Heart right ventricle (tissue), 16 donors: ENCODE measurements at regions not wholly inside any gene's neighbourhood (a gene's known extent, or its start where the extent isn't known, plus 50 kb on each side); places are given as distances from the start of the nearest gene placed in this dataset.

Source experiments
- ATAC-seq, 8 donors: fragments of 200-7000 bp; cut with Tn5 transposase; one replicate each; pipeline ENCODE4 v1.9.1; 2020; ENCODE audit warnings: mild to moderate bottlenecking in 8 of 8, moderate library complexity in 8 of 8, moderate number of reproducible peaks in 1 of 8
- DNase-seq, 2 donors: peaks; one replicate each; pipeline ENCODE4 v3.0.0-alpha.2; 2020
- H3K27ac ChIP-seq, 10 donors: fragments of 200-600 bp; sonication (generic) in 2 of 10; one replicate each; pipeline versions ENCODE4 v1.5.0 to v1.8.0; 2020 to 2022; ENCODE audit warnings: mild to moderate bottlenecking in 3 of 10
- H3K27me3 ChIP-seq, 7 donors: fragments of 200-600 bp; one replicate each; pipeline ENCODE4 v1.8.0; 2021 to 2022; ENCODE audit warnings: mild to moderate bottlenecking in 2 of 7
- H3K36me3 ChIP-seq, 9 donors: fragments of 200-600 bp; sonication (generic) in 1 of 9; one replicate each; pipeline versions ENCODE4 v1.5.0 to v1.8.0; 2020 to 2022; ENCODE audit warnings: mild to moderate bottlenecking in 2 of 9
- H3K4me1 ChIP-seq, 9 donors: fragments of 200-600 bp; sonication (generic) in 1 of 9; one replicate each; pipeline versions ENCODE4 v1.5.0 to v1.8.0; 2020 to 2022; ENCODE audit warnings: mild to moderate bottlenecking in 4 of 9
- H3K4me3 ChIP-seq, 10 donors: fragments of 200-600 bp; sonication (generic) in 2 of 10; one replicate each; pipeline versions ENCODE4 v1.5.0 to v1.8.0; 2020 to 2022; ENCODE audit warnings: mild to moderate bottlenecking in 7 of 10, moderate library complexity in 2 of 10
- H3K9me3 ChIP-seq, 11 donors: fragments of 200-600 bp in 10 of 11; sonication (generic) in 2 of 11; one replicate each; pipeline versions ENCODE4 v1.5.0 to v1.8.0; 2013 to 2022; ENCODE audit warnings: mild to moderate bottlenecking in 2 of 11, control low read depth in 1 of 11, moderate library complexity in 1 of 11
- WGBS, 2 donors: extraction: QIAGEN DNeasy Blood & Tissue Kit; methylation state at CpG; one replicate each; pipeline ENCODE4 v1.1.7; 2013; ENCODE audit warnings: inconsistent platforms in 1 of 2; 5-methylcytosine and 5-hydroxymethylcytosine counted together
- intact Hi-C, 10 donors: fragments of 100-400 bp; cut with DNase I; formaldehyde crosslinking; loops; one replicate each; pipeline versions ENCODE4 v1.11.1 to v1.14.2; 2022
- TF ChIP-seq, protein P1 (sequence below), 9 donors: fragments of 200-600 bp; sonication (generic) in 2 of 9; IDR thresholded peaks; one replicate each; pipeline versions ENCODE4 v1.5.0 to v1.8.0; 2021 to 2022; ENCODE audit warnings: antibody characterized with exemption in 9 of 9, mild to moderate bottlenecking in 5 of 9, moderate library complexity in 1 of 9
- donor health status: Arrhythmogenic right ventricular cardiomyopathy.
- donor health status: ischemic (EF 13 %, LVEDD 7.1; RV severe dilation, severe dysfunction).
- donor health status: healthy with polysubstance abuse.
- donor health status: DM: no; HTN: yes; CAD: no.
- donor health status: DM: no; HTN: no; CAD: no.
- donor health status: ischemic (EF 25% LVEDD 6.9; RV normal size, moderate dysfunction).
- donor health status: ischemic (EF 25% LVEDD 5.7; RV mildly dilated, moderate dysfunction).
- donor health status: healthy.
- donor health status: DM: yes; HTN: yes; CAD: no.
- donor health status: Ischemic cardiomyopathy.
- donor health status: ischemic (EF 35%, LVEDD 5.7; RV mildly dilated, moderate dysfunction).
- donor health status: nonischemic (EF 11% LVEDD 7.7; RV severe dilation, severe dysfunction).
- donor health status: DM: yes; HTN: yes; CAD: no.
- donor health status: PGD.
- donor health status: ischemic (EF 29% LVEDD 5.4; RV normal size, mild dysfunction).
- donor health status: nonischemic (EF 23%, LVEDD 6.1; RV moderate dilation, normal function).

DNA sequence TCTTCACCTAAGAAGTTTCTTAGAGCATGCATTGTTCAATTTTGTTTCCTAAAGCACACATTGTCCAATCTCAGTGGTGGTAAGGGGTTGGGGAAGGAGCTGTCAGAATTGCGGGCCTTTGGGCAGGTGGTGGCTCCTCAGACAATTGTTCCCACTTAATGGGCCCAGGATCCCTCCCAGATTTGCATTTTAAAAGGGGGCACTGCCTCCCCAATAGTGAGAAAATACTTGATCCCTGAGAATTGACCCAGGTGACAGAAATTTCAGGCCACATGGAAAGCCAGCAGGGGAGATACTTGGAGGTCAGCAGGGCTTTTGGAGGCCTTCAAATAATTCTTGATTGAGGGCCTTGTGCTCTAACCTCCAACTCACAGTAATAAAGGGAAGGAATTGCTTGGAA lies 217.1 kb downstream of the ZNF674 start:
- WGBS, 2 donors: 56 to 67% methylated on average over 1 of the region's 1 CpG
- H3K4me3 ChIP-seq: no peak overlapping the region
- intact Hi-C loops: no loop called here
- peaks cover 0 to 67% (median 0%) of the 10 kb centered on the region in 7 donors for H3K27me3 ChIP-seq
- peak overlapping the region in 4 of 10 donors; percentile 69 to 72 (median 70) for H3K27ac ChIP-seq
- ATAC-seq (no peak), DNase-seq (no peak)
- H3K4me1 ChIP-seq: peaks cover 0 to 9% (median 0%) of the 10 kb centered on the region in 9 donors
- no peaks in the 10 kb centered on the region for H3K36me3 ChIP-seq
- H3K9me3 ChIP-seq: peaks cover 0 to 7% (median 0%) of the 10 kb centered on the region in 11 donors
- TF ChIP-seq, protein P1, sequence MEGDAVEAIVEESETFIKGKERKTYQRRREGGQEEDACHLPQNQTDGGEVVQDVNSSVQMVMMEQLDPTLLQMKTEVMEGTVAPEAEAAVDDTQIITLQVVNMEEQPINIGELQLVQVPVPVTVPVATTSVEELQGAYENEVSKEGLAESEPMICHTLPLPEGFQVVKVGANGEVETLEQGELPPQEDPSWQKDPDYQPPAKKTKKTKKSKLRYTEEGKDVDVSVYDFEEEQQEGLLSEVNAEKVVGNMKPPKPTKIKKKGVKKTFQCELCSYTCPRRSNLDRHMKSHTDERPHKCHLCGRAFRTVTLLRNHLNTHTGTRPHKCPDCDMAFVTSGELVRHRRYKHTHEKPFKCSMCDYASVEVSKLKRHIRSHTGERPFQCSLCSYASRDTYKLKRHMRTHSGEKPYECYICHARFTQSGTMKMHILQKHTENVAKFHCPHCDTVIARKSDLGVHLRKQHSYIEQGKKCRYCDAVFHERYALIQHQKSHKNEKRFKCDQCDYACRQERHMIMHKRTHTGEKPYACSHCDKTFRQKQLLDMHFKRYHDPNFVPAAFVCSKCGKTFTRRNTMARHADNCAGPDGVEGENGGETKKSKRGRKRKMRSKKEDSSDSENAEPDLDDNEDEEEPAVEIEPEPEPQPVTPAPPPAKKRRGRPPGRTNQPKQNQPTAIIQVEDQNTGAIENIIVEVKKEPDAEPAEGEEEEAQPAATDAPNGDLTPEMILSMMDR (IDR thresholded peaks at IDR 0.05): no peak

DNA sequence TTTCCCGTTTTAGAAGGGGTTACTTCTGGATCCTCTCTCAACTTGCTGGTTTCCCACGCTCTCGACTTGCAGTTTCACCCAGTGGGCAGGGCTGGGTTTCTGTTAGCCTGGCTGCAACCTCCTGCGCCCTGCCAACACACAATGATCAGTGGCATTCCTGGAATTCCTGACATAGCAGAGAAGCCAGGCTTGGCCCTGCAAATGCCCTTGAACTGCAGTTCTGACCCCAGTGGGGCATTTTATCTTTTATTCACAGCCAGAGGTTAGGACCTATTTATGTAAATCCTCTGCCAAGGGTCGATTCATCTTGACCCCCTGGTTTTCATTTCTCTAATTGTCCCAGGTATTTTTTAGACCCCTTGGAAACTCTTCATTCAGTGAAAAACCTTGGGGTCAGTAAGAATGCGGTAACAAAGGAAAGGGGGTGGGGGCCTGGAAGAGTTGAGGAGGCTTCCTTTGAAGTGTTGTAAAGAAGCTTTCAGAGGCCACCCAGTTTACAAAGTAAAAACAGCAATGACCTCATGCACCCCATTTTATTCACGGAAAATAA lies 217.6 kb downstream of the ZNF674 start:
- DNase-seq: peak; percentile 9 to 23
- H3K4me1 ChIP-seq: peaks cover 0 to 9% (median 0%) of the 10 kb centered on the region in 9 donors
- 17 to 21% methylated on average over 7 of the region's 7 CpGs for WGBS, 2 donors
- TF ChIP-seq, protein P1 (IDR thresholded peaks at IDR 0.05): no peak
- intact Hi-C loops: no loop called here
- peaks cover 0 to 62% (median 0%) of the 10 kb centered on the region in 7 donors for H3K27me3 ChIP-seq
- H3K9me3 ChIP-seq: peaks cover 0 to 7% (median 0%) of the 10 kb centered on the region in 11 donors
- H3K27ac ChIP-seq: peak overlapping the region in 6 of 10 donors; percentile 37 to 72 (median 70)
- peak in 7 of 8 donors; percentile 62 to 90 (median 75) for ATAC-seq
- H3K36me3 ChIP-seq: no peaks in the 10 kb centered on the region
- H3K4me3 ChIP-seq: peak overlapping the region in 8 of 10 donors; percentile 5 to 42 (median 36)

DNA sequence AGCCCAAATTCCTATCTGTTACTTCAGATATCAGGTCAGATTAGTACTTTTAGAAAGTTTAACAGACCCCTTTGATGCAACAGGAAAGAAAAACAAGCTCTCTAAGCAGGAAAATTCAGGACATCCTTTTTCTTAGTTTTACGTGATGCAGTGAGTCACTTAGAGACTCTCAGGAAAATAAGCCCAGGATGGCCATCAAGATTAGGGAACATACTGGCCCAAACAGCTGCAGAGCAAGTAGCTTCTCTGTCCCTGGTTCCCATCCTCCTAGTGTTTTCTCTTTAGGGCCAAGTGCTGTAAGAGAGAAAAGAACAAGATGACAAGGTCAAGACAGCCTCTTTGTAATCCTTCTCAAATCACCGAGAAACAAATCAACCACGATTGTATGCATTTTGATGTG lies 219.1 kb downstream of the ZNF674 start:
- no peak for ATAC-seq
- Histone ChIP-seq H3K9me3 (peaks cover 0 to 7% (median 0%) of the 10 kb centered on the region in 11 donors), H3K4me3 (peak overlapping the region in 4 of 10 donors; percentile 5 to 36 (median 36)), H3K36me3 (no peaks in the 10 kb centered on the region), H3K27me3 (peaks cover 0 to 59% (median 0%) of the 10 kb centered on the region in 7 donors), H3K27ac (peak overlapping the region in 6 of 10 donors; percentile 37 to 72 (median 70)), H3K4me1 (peaks cover 0 to 9% (median 0%) of the 10 kb centered on the region in 9 donors)
- DNase-seq: no peak
- TF ChIP-seq, protein P1 (IDR thresholded peaks at IDR 0.05): no peak
- intact Hi-C loops: no loop called here
- WGBS, 2 donors: 14 to 20% methylated on average over 3 of the region's 3 CpGs

GRCh38 chrX:46325312-46325877 lies 219.8 kb downstream of the ZNF674 start:
- Histone ChIP-seq H3K27ac (peak overlapping the region in 6 of 10 donors; percentile 39 to 72 (median 70)), H3K27me3 (peaks cover 0 to 58% (median 0%) of the 10 kb centered on the region in 7 donors), H3K36me3 (no peaks in the 10 kb centered on the region), H3K4me1 (peaks cover 0 to 9% (median 0%) of the 10 kb centered on the region in 9 donors), H3K9me3 (peaks cover 0 to 7% (median 0%) of the 10 kb centered on the region in 11 donors), H3K4me3 (peak overlapping the region in 4 of 10 donors; percentile 13 to 24 (median 18))
- 29 to 43% methylated on average over 5 of the region's 5 CpGs for WGBS, 2 donors
- peak in 7 of 8 donors; percentile 25 to 79 (median 62) for ATAC-seq
- TF ChIP-seq, protein P1 (IDR thresholded peaks at IDR 0.05): no peak
- DNase-seq: no peak
- intact Hi-C loops: no loop called here
